Fibroblast of villous mesenchyme (primary cell): ENCODE measurements at regions not wholly inside any gene's neighbourhood (a gene's known extent, or its start where the extent isn't known, plus 50 kb on each side); places are given as distances from the start of the nearest gene placed in this dataset.

ENCODE experiments used
- DNase-seq: peaks from one replicate; pipeline ENCODE4 v3.0.0-alpha.2; 2010; ENCODE audit warnings: low read depth
- H3K4me3 ChIP-seq: 2 replicates; pipeline ENCODE4 v1.5.1; 2011; ENCODE audit warnings: low read depth, mild to moderate bottlenecking, low read length
- TF ChIP-seq, protein P1 (sequence below): IDR thresholded peaks from 2 replicates; pipeline ENCODE4 v1.5.1; 2012; ENCODE audit warnings: low read depth, mild to moderate bottlenecking, low read length; ENCODE audit not compliant: insufficient read depth

DNA sequence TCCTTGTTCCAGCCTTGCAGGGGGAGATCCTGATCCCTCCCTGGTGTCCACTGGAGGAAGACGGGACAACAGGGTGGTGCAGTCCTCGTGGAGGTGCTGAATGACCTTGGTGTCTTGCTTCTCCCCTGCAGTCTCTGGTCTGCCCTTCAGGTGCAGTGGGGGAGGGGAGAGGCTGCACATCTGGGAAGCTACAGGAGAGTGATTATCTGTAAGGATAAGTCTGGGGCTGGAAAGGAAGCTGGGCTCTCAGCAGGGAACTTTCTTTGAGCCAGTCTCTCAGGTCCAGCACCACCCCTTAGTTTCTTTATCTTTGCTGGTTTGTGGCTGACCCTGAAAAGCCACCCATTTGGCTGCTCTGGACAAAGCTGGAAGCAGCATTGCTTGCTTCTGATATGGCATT is 275.6 kb downstream of the CCSER2 start:
- TF ChIP-seq, protein P1, sequence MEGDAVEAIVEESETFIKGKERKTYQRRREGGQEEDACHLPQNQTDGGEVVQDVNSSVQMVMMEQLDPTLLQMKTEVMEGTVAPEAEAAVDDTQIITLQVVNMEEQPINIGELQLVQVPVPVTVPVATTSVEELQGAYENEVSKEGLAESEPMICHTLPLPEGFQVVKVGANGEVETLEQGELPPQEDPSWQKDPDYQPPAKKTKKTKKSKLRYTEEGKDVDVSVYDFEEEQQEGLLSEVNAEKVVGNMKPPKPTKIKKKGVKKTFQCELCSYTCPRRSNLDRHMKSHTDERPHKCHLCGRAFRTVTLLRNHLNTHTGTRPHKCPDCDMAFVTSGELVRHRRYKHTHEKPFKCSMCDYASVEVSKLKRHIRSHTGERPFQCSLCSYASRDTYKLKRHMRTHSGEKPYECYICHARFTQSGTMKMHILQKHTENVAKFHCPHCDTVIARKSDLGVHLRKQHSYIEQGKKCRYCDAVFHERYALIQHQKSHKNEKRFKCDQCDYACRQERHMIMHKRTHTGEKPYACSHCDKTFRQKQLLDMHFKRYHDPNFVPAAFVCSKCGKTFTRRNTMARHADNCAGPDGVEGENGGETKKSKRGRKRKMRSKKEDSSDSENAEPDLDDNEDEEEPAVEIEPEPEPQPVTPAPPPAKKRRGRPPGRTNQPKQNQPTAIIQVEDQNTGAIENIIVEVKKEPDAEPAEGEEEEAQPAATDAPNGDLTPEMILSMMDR: no peak
- H3K4me3 ChIP-seq: no peak overlapping the region
- no peak for DNase-seq

DNA sequence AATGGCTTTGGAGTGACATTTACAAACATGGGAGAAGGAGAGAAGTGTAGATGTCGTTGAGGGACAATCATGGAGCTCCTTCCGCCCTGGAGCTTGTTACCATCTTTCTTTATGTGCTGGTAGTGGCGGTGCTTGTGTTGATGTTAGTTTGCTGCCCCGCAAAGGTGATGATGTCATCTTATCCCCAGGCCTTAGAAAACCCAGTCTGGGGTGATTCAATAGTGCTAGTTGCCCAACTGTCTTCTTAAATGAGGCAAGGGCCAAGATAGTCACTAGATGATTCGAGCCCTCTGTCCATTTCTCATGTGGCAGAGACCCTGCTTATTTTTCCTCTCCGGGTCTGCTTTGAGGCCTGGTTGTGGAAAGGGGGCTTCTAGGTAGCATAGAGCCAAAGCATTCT is 277.4 kb downstream of the CCSER2 start:
- TF ChIP-seq, protein P1: no peak
- no peak overlapping the region for H3K4me3 ChIP-seq
- no peak for DNase-seq

DNA sequence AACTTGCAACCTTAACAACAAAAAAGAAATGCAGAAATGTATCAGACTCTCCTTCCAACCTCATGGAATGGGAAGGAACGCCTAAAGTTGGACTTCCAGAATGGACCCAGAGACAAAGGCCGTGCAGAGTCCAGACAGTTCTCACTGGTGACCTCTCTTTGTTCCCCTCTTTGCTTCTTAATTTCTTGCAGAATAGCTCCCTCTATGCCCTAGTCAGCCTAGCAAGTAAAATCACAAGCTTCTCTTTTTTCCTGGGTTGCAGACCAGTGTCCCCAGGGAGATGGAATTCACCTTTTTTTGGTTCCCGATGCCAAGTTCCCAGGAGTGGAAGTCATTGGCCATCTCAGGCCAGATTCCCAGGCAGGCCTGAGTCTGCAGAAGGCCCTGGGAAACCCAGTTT is 278.0 kb downstream of the CCSER2 start:
- no peak overlapping the region for H3K4me3 ChIP-seq
- TF ChIP-seq, protein P1: no peak
- DNase-seq: no peak

DNA sequence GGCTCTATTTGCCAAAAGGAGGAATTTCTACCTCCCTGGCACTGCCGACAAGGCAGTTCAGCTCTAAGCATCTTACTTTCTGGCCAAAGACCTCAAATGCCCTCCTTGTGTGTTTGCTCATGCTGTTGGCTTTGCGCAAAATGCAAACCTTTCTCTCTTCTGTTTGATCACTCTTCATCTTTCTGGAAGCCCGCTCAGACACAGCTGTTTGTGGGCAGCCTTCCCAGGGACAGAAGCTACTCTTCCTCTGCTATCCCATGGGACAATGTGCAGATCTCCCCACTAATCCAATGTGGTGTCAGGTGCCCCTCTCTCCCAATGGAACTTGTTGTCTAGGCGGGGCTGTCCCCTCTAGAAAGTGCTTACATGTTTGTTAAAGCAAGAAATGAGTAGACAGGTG is 278.7 kb downstream of the CCSER2 start:
- DNase-seq: no peak
- TF ChIP-seq, protein P1: no peak
- no peak overlapping the region for H3K4me3 ChIP-seq

DNA sequence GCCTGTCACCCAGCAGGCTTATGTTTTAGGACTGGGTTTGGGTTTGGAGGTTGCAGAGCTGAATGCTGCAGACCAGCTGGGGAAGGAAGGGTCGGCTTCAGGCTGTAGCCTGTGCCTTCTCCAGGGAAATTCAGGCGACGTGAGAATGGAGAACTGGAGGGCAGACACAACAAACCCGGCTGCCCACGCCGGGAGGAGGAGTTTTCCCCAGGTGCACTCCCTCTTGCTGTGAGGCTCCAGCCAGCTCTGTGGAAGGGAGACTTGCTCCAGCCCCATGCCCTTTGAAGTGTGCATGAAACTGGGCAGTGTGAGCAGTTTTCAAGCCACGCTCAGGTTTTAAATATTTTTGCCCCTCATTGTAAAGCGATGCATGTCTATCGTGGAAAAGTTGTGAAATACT is 279.1 kb downstream of the CCSER2 start:
- TF ChIP-seq, protein P1: no peak
- no peak overlapping the region for H3K4me3 ChIP-seq
- no peak for DNase-seq

DNA sequence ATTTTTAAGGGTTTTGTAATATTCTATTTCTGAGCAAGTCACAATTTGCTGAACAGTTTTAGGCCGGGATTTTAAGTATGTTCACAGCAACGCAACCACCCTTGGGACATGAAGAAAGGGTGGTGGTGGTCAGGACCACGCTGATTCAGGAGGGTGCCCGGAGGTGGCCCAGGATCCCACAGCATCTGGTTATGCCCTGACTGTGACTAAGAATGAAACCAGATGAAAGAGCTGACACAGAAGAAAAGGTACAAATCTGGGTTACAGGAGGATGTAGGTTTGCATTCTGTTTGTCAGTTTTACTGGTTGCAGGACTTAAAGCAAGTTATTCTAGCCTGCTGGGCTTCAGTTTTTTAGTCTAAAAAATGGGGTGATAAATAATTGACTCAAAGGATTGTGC is 279.7 kb downstream of the CCSER2 start:
- H3K4me3 ChIP-seq: no peak overlapping the region
- TF ChIP-seq, protein P1: no peak
- DNase-seq: no peak

DNA sequence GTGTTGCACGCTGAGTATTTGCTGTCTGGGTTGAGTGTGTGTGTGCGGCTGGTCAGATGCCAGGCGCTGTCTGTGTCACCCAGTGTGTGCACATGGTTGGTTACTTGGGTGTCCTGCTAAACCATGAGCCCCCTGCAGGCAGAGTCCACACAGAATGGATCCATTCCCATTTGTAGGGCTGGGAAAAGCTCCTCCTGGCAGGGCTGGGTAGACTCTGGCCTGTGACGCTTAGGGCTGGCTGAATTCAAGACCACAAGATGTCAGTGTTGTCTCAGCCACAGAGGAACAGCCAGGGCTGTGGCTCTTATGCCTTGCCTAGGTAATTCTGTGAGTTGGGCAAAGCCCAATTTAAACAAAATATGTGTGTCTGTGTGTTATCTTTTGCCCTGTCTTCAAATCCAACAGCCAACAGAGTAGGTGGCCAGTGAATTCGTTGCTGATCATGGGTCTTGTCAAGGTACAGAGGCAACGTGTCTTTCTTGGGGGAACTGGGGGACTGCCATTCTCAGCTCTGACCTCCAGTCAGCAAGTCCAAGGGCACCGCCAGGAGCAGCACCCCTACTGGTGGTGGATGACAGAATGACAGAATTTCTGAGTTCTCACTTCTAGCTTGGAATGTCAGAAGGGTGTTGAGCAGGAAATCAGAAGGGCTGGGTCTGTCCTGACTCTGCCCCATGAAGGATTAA is 285.1 kb downstream of the CCSER2 start:
- peak; percentile 5 for DNase-seq
- no peak overlapping the region for H3K4me3 ChIP-seq
- TF ChIP-seq, protein P1: peak; percentile 13
